HepG2 (cell line): ENCODE measurements at regions not wholly inside any gene's neighbourhood (a gene's known extent, or its start where the extent isn't known, plus 50 kb on each side); places are given as distances from the start of the nearest gene placed in this dataset.

Source experiments
- ATAC-seq: fragments of 200-7000 bp; cut with Tn5 transposase; 3 replicates; pipeline ENCODE4 v1.9.1; 2020; ENCODE audit warnings: mild to moderate bottlenecking, moderate library complexity
- BruUV-seq: library from RNA; stranded (reverse); fragments of 400-500 nt; replicated peaks from 2 replicates; lab custom pipeline; 2021; lab: Mats Ljungman, UMichigan
- CTCF ChIA-PET: fragments of 300-600 bp; formaldehyde crosslinking; extraction: SDS; loops from one replicate; lab custom pipeline; 2021; ENCODE audit warnings: low total read pairs, inconsistent platforms, low intra/inter-chr PET ratio; lab: Yijun Ruan, JAX
- POLR2A ChIA-PET: fragments of 350-600 bp; sonication (Branson Sonifier 250); formaldehyde crosslinking; loops from one replicate; lab custom pipeline; 2020; ENCODE audit warnings: antibody characterized with exemption, inconsistent platforms; lab: Yijun Ruan, JAX
- DNase-seq: peaks from one replicate; pipeline ENCODE4 v3.0.0-alpha.2; 2015; ENCODE audit warnings: low spot score
- FAIRE-seq: peaks from 3 replicates; lab custom pipeline; 2011; peaks lifted over from hg19 to GRCh38; lab: Jason Lieb, UNC
- H2AFZ ChIP-seq: one replicate; pipeline ENCODE4 v1.6.1; 2011; ENCODE audit warnings: low read length, inconsistent platforms
- H3K27ac ChIP-seq: fragments of 300-600 bp; 3 replicates; pipeline ENCODE4 v1.8.0; 2011; ENCODE audit warnings: mixed run types, mild to moderate bottlenecking, mixed read lengths, low read length, inconsistent platforms; ENCODE audit not compliant: insufficient read depth; ENCODE audit errors: extremely low read length
- H3K27me3 ChIP-seq, 2 experiments: fragments of 200-600 bp in 1 of 2; 2 replicates in 1 of 2; 3 replicates in 1 of 2; pipeline versions ENCODE4 v1.6.0 to v1.8.0; 2011; ENCODE audit warnings: low read length in 2 of 2, mild to moderate bottlenecking in 2 of 2, moderate library complexity in 2 of 2, inconsistent platforms in 1 of 2; ENCODE audit not compliant: insufficient read depth in 2 of 2, control insufficient read depth in 1 of 2
- H3K36me3 ChIP-seq, 2 experiments: fragments of 200-600 bp in 1 of 2; replicated peaks in 1 of 2; 2 replicates in 1 of 2; 3 replicates in 1 of 2; pipeline versions ENCODE4 v1.5.1 to v1.8.0; 2011; ENCODE audit warnings: low read length in 2 of 2, inconsistent platforms in 1 of 2; ENCODE audit not compliant: insufficient read depth in 2 of 2, control insufficient read depth in 1 of 2
- H3K4me1 ChIP-seq: 2 replicates; pipeline ENCODE4 v1.5.1; 2012; ENCODE audit warnings: low read length, inconsistent platforms; ENCODE audit not compliant: insufficient read depth
- H3K4me2 ChIP-seq: 2 replicates; pipeline ENCODE4 v1.6.0; 2011; ENCODE audit warnings: low read depth, low read length, inconsistent platforms
- H3K4me3 ChIP-seq, 3 experiments: fragments of 200-600 bp in 1 of 3; sonication (generic), shearing (Covaris generic) in 1 of 3; replicated peaks in 1 of 3; 2 replicates each; pipeline ENCODE4 v1.5.1; 2011 to 2016; ENCODE audit warnings: low read length in 3 of 3, inconsistent platforms in 2 of 3, low read depth in 2 of 3, mild to moderate bottlenecking in 2 of 3, control low read depth in 1 of 3, mixed read lengths in 1 of 3; ENCODE audit not compliant: insufficient read depth in 1 of 3
- H3K79me2 ChIP-seq: one replicate; pipeline ENCODE4 v1.6.1; 2011; ENCODE audit warnings: low read length, inconsistent platforms; ENCODE audit not compliant: insufficient read depth
- H3K9ac ChIP-seq: 2 replicates; pipeline ENCODE4 v1.6.0; 2011; ENCODE audit warnings: mild to moderate bottlenecking, low read depth, low read length, inconsistent platforms; ENCODE audit not compliant: insufficient read depth
- H3K9me3 ChIP-seq: 2 replicates; pipeline ENCODE4 v1.5.1; 2012; ENCODE audit warnings: mild to moderate bottlenecking, low read length
- H4K20me1 ChIP-seq: 2 replicates; pipeline ENCODE4 v1.6.0; 2011; ENCODE audit warnings: inconsistent platforms, mild to moderate bottlenecking, low read length, moderate library complexity; ENCODE audit not compliant: insufficient read depth
- CC2D1A ChIP-seq: sonication (generic); formaldehyde crosslinking; IDR thresholded peaks from 2 replicates; pipeline ENCODE4 v1.8.1; 2023; ENCODE audit warnings: mild to moderate bottlenecking, missing genetic modification reagents
- E2F1 ChIP-seq: sonication (generic); formaldehyde crosslinking; IDR thresholded peaks from 2 replicates; pipeline ENCODE4 v1.5.0; 2020; ENCODE audit warnings: missing genetic modification reagents
- FOXA1 ChIP-seq, 2 experiments: fragments of 450-650 bp in 1 of 2; sonication (generic) in 1 of 2; formaldehyde crosslinking in 1 of 2; IDR thresholded peaks; 2 replicates each; pipeline versions ENCODE4 v1.4.0 to v1.6.1; 2016 to 2020; ENCODE audit warnings: missing genetic modification reagents in 1 of 2
- HOXA7 ChIP-seq: sonication (generic); formaldehyde crosslinking; IDR thresholded peaks from 2 replicates; pipeline ENCODE4 v1.8.1; 2022; ENCODE audit warnings: mild to moderate bottlenecking, missing genetic modification reagents, moderate library complexity
- NFYB ChIP-seq: sonication (generic); formaldehyde crosslinking; IDR thresholded peaks from 2 replicates; pipeline ENCODE4 v1.4.0; 2020; ENCODE audit warnings: missing genetic modification reagents
- SIN3B ChIP-seq: fragments of 150-350 bp; IDR thresholded peaks from 2 replicates; pipeline ENCODE4 v1.6.1; 2014; ENCODE audit warnings: low read length
- SOX6 ChIP-seq, 2 experiments: fragments of 450-650 bp in 1 of 2; sonication (generic) in 1 of 2; formaldehyde crosslinking in 1 of 2; IDR thresholded peaks; 2 replicates each; pipeline versions ENCODE4 v1.4.0 to v1.6.1; 2017 to 2020; ENCODE audit warnings: antibody characterized with exemption in 1 of 2, mild to moderate bottlenecking in 1 of 2, missing genetic modification reagents in 1 of 2
- THRA ChIP-seq: sonication (generic); formaldehyde crosslinking; IDR thresholded peaks from 2 replicates; pipeline ENCODE4 v1.4.0; 2020; ENCODE audit warnings: missing genetic modification reagents, borderline replicate concordance
- ZFP36L1 ChIP-seq: sonication (generic); formaldehyde crosslinking; IDR thresholded peaks from 2 replicates; pipeline ENCODE4 v1.8.0; 2022; ENCODE audit warnings: mild to moderate bottlenecking, missing genetic modification reagents, moderate library complexity
- ZNF501 ChIP-seq: sonication (generic); formaldehyde crosslinking; IDR thresholded peaks from 2 replicates; pipeline ENCODE4 v1.5.1; 2020; ENCODE audit warnings: mild to moderate bottlenecking, moderate library complexity, missing genetic modification reagents
- ZNF672 ChIP-seq: sonication (generic); formaldehyde crosslinking; IDR thresholded peaks from 2 replicates; pipeline ENCODE4 v1.8.1; 2022; ENCODE audit warnings: missing genetic modification reagents
- ZNF678 ChIP-seq: sonication (generic); formaldehyde crosslinking; IDR thresholded peaks from 2 replicates; pipeline ENCODE4 v1.4.0; 2020; ENCODE audit warnings: mild to moderate bottlenecking, missing genetic modification reagents
- ZNF749 ChIP-seq: sonication (generic); formaldehyde crosslinking; IDR thresholded peaks from 2 replicates; pipeline ENCODE4 v1.8.0; 2022; ENCODE audit warnings: mild to moderate bottlenecking, missing genetic modification reagents, moderate library complexity, borderline replicate concordance
- ZNF883 ChIP-seq: sonication (generic); formaldehyde crosslinking; IDR thresholded peaks from 2 replicates; pipeline ENCODE4 v1.5.1; 2020; ENCODE audit warnings: mild to moderate bottlenecking, missing genetic modification reagents; ENCODE audit errors: not compliant biosample characterization
- WGBS: methylation state at CpG from one replicate; pipeline ENCODE4 v1.1.6; 2017; ENCODE audit warnings: low lambda C conversion rate; 5-methylcytosine and 5-hydroxymethylcytosine counted together
- in situ Hi-C: cut with HindIII; loops from 2 replicates; pipeline ENCODE4 v1.10.0; 2017; ENCODE audit warnings: low pct_unique_long_range_greater_than_20kb; ENCODE audit not compliant: extremely low pct_ligation_motif_present
- intact Hi-C: fragments of 100-400 bp; cut with micrococcal nuclease; formaldehyde crosslinking; loops from one replicate; pipeline ENCODE4 v1.10.0; 2022; ENCODE audit not compliant: unreplicated experiment

DNA sequence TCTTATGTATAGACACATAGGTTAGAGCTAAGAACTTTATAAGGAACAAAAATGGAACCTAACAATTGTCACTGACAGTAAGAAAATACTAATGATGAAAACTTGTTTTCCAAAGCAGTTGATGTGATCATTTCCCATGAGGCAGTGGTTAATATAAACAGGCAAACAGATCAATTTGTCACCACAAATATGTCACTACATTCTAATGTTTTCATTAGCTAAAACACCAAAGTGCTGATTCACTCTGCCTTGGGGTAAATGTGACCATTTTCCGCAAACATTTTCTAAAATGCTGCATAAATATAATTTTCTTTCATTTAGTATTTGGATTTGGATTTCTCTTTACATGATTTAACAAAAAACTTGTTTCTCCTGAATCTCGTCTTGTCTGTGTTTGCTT is 408.9 kb upstream of the CTSO start:
- no peaks in the 10 kb centered on the region for H3K9me3 ChIP-seq
- no peak overlapping the region for H3K27ac ChIP-seq
- intact Hi-C loops = no loop called here
- no peak overlapping the region for H3K9ac ChIP-seq
- ChIA-PET CTCF (no interaction called here), POLR2A (no interaction called here)
- no peaks in the 10 kb centered on the region for H4K20me1 ChIP-seq
- no peaks in the 10 kb centered on the region for H3K79me2 ChIP-seq
- DNase-seq (no peak), FAIRE-seq (no peak), ATAC-seq (no peak)
- in situ Hi-C loops = no loop called here
- WGBS = 1% methylated on average over 2 of the region's 2 CpGs
- H3K4me2 ChIP-seq = no peak overlapping the region
- TF ChIP-seq ZNF883 (CRISPR knock-in tag) (no peak), FOXA1 (IDR thresholded peaks at IDR 0.05) (no peak), FOXA1 (CRISPR knock-in tag; IDR thresholded peaks at IDR 0.05) (no peak), ZNF501 (no peak), ZNF678 (CRISPR knock-in tag) (no peak), NFYB (CRISPR knock-in tag) (no peak), SIN3B (no peak)
- no peak overlapping the region for H2AFZ ChIP-seq
- H3K4me1 ChIP-seq = no peaks in the 10 kb centered on the region
- BruUV-seq = no TSS peak
- H3K4me3 ChIP-seq = no peak overlapping the region
- H3K36me3 ChIP-seq = no peaks in the 10 kb centered on the region
- H3K27me3 ChIP-seq = no peaks in the 10 kb centered on the region

GRCh38 chr4:156347412-156348075 is 393.9 kb upstream of the CTSO start:
- Histone ChIP-seq H3K4me2 (no peak overlapping the region), H3K4me3 (no peak overlapping the region), H3K27me3 (no peaks in the 10 kb centered on the region), H4K20me1 (no peaks in the 10 kb centered on the region), H3K79me2 (no peaks in the 10 kb centered on the region), H3K9me3 (no peaks in the 10 kb centered on the region), H3K36me3 (no peaks in the 10 kb centered on the region), H3K9ac (no peak overlapping the region), H3K4me1 (no peaks in the 10 kb centered on the region), H3K27ac (no peak overlapping the region), H2AFZ (no peak overlapping the region)
- ATAC-seq (no peak), FAIRE-seq (no peak), DNase-seq (no peak)
- POLR2A ChIA-PET = no interaction called here
- BruUV-seq = no TSS peak
- intact Hi-C loops = no loop called here
- in situ Hi-C loops = no loop called here
- CTCF ChIA-PET = no interaction called here
- TF ChIP-seq ZNF749 (CRISPR knock-in tag) = no peak
- no peak for TF ChIP-seq HOXA7 (CRISPR knock-in tag)
- no peak for TF ChIP-seq ZFP36L1 (CRISPR knock-in tag)
- no peak for TF ChIP-seq CC2D1A (CRISPR knock-in tag)
- TF ChIP-seq E2F1 = no peak
- TF ChIP-seq SOX6 (IDR thresholded peaks at IDR 0.05) = no peak
- TF ChIP-seq SOX6 (CRISPR knock-in tag; IDR thresholded peaks at IDR 0.05) = no peak
- TF ChIP-seq THRA (CRISPR knock-in tag) = no peak
- TF ChIP-seq ZNF672 (CRISPR knock-in tag) = no peak
